GM11168 (cell line): ENCODE measurements at regions not wholly inside any gene's neighbourhood (a gene's known extent, or its start where the extent isn't known, plus 50 kb on each side); places are given as distances from the start of the nearest gene placed in this dataset.

Experiments used
- in situ Hi-C: fragments of 300-500 bp; cut with MboI; formaldehyde crosslinking; loops from one replicate; pipeline ENCODE4 v1.12.0; 2022; ENCODE audit warnings: low sequenced_read_pairs; ENCODE audit not compliant: unreplicated experiment

- in situ Hi-C loops: no loop called here
Measured at GRCh38 chr2:181399027-181399426, 58.2 kb upstream of the ITGA4 start.

- in situ Hi-C loops: no loop called here
Measured at GRCh38 chr2:181404472-181404871, 52.7 kb upstream of the ITGA4 start.

- in situ Hi-C loops: no loop called here
Measured at GRCh38 chr2:181407171-181407570, 50.0 kb upstream of the ITGA4 start.
